ENCODE measurements at regions not wholly inside any gene's neighbourhood (a gene's known extent, or its start where the extent isn't known, plus 50 kb on each side); places are given as distances from the start of the nearest gene placed in this dataset.

- TF ChIP-seq, protein P1, sequence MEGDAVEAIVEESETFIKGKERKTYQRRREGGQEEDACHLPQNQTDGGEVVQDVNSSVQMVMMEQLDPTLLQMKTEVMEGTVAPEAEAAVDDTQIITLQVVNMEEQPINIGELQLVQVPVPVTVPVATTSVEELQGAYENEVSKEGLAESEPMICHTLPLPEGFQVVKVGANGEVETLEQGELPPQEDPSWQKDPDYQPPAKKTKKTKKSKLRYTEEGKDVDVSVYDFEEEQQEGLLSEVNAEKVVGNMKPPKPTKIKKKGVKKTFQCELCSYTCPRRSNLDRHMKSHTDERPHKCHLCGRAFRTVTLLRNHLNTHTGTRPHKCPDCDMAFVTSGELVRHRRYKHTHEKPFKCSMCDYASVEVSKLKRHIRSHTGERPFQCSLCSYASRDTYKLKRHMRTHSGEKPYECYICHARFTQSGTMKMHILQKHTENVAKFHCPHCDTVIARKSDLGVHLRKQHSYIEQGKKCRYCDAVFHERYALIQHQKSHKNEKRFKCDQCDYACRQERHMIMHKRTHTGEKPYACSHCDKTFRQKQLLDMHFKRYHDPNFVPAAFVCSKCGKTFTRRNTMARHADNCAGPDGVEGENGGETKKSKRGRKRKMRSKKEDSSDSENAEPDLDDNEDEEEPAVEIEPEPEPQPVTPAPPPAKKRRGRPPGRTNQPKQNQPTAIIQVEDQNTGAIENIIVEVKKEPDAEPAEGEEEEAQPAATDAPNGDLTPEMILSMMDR (IDR thresholded peaks at IDR 0.05): no peak
- TF ChIP-seq POLR2A (IDR thresholded peaks at IDR 0.05): no peak
Observed at GRCh38 chr14:101151226-101151926, 247.9 kb upstream of the RTL1 start.
